ENCODE measurements at regions not wholly inside any gene's neighbourhood (a gene's known extent, or its start where the extent isn't known, plus 50 kb on each side); places are given as distances from the start of the nearest gene placed in this dataset.

GRCh38 chr5:54851449-54851848, 133.9 kb downstream of the ESM1 start:
- no peak for DNase-seq

GRCh38 chr5:54848581-54848980, 136.8 kb downstream of the ESM1 start:
- DNase-seq, result peak; percentile 84

GRCh38 chr5:54845567-54845941, 139.8 kb downstream of the ESM1 start:
- DNase-seq, result no peak

- DNase-seq, result peak; percentile 11
Measured at GRCh38 chr5:54844905-54845566, 140.4 kb downstream of the ESM1 start.

GRCh38 chr5:54844266-54844665, 141.1 kb downstream of the ESM1 start:
- DNase-seq, result no peak

- no peak for DNase-seq
Measured at GRCh38 chr5:54841481-54841880, 143.9 kb downstream of the ESM1 start.

- DNase-seq, result peak; percentile 5
Measured at GRCh38 chr5:54838843-54839242, 146.6 kb downstream of the ESM1 start.

- DNase-seq, result no peak
Measured at GRCh38 chr5:54837981-54838380, 147.4 kb downstream of the ESM1 start.

- DNase-seq, result no peak
Measured at GRCh38 chr5:54837093-54837492, 148.3 kb downstream of the ESM1 start.

GRCh38 chr5:54835647-54836046, 149.7 kb downstream of the ESM1 start:
- no peak for DNase-seq

- no peak for DNase-seq
Measured at GRCh38 chr5:54834121-54834842, 151.1 kb downstream of the ESM1 start.

- no peak for DNase-seq
Measured at GRCh38 chr5:54833590-54833989, 151.8 kb downstream of the ESM1 start.

GRCh38 chr5:54832858-54833257, 152.5 kb downstream of the ESM1 start:
- DNase-seq, result peak; percentile 9

GRCh38 chr5:54832045-54832444, 153.3 kb downstream of the ESM1 start:
- no peak for DNase-seq

- DNase-seq, result no peak
Measured at GRCh38 chr5:54831233-54831632, 154.2 kb downstream of the ESM1 start.

- no peak for DNase-seq
Measured at GRCh38 chr5:54829676-54830535, 155.5 kb downstream of the ESM1 start.

GRCh38 chr5:54829102-54829501, 156.3 kb downstream of the ESM1 start:
- no peak for DNase-seq

GRCh38 chr5:54828151-54828550, 157.2 kb downstream of the ESM1 start:
- DNase-seq, result peak; percentile 0

GRCh38 chr5:54825005-54825404, 160.4 kb downstream of the ESM1 start:
- no peak for DNase-seq

- DNase-seq, result no peak
Measured at GRCh38 chr5:54823006-54823405, 162.4 kb downstream of the ESM1 start.

GRCh38 chr5:54822324-54822687, 163.1 kb downstream of the ESM1 start:
- no peak for DNase-seq

- no peak for DNase-seq
Measured at GRCh38 chr5:54821445-54822323, 163.7 kb downstream of the ESM1 start.

Data from COR-L47 (cell line).